ENCODE measurements at regions not wholly inside any gene's neighbourhood (a gene's known extent, or its start where the extent isn't known, plus 50 kb on each side); places are given as distances from the start of the nearest gene placed in this dataset.

DNA sequence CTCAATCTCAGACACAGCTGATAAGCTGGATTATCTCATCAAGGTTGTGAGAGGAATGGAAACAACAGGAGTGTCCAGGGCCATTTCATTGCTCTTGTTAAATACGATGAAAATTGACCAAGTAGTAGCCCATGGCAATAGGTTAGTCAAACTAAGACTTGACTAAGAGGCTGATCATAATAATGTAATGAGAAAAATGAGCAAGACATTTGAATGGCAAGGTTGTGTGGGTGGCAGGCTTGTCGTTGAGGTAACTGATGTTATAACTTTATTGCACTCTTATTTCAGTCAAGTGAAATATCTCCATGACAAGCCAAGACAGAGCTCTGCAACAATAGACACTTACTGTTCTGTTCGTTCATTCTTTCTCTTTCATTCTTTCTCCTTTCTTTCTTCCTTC lies 532.0 kb downstream of the GATA3 start:
- no peak overlapping the region for H3K27ac ChIP-seq
- no peak for ATAC-seq
- no peaks in the 10 kb centered on the region for H3K9me3 ChIP-seq
- no peak for DNase-seq
- intact Hi-C loops (cut with DNase I), result no loop called here
- no peaks in the 10 kb centered on the region for H3K27me3 ChIP-seq
- H3K36me3 ChIP-seq, result no peaks in the 10 kb centered on the region
- H3K4me1 ChIP-seq, result no peaks in the 10 kb centered on the region
- H3K4me3 ChIP-seq, result no peak overlapping the region
- TF ChIP-seq, protein P1, sequence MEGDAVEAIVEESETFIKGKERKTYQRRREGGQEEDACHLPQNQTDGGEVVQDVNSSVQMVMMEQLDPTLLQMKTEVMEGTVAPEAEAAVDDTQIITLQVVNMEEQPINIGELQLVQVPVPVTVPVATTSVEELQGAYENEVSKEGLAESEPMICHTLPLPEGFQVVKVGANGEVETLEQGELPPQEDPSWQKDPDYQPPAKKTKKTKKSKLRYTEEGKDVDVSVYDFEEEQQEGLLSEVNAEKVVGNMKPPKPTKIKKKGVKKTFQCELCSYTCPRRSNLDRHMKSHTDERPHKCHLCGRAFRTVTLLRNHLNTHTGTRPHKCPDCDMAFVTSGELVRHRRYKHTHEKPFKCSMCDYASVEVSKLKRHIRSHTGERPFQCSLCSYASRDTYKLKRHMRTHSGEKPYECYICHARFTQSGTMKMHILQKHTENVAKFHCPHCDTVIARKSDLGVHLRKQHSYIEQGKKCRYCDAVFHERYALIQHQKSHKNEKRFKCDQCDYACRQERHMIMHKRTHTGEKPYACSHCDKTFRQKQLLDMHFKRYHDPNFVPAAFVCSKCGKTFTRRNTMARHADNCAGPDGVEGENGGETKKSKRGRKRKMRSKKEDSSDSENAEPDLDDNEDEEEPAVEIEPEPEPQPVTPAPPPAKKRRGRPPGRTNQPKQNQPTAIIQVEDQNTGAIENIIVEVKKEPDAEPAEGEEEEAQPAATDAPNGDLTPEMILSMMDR (IDR thresholded peaks at IDR 0.05), result no peak

DNA sequence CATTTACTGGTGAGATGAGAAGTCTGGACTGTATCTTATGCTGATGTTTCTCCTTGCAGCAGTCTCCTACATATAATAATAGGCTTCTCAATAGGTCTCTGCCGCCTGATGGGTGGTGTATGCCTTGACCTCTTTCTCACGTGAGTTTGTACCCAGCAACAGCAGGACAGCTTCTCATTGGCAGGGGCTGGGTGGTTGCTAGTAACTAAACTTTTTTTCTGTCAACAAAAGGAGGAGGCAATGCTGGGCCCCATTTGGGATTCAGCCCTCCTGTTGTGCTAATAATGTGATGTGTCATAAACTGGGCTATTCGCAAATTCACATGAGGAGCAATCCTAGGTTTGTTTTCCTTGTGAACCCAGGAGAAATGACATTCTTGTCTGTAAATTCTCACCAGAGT lies 533.6 kb downstream of the GATA3 start:
- H3K27me3 ChIP-seq, result no peaks in the 10 kb centered on the region
- H3K9me3 ChIP-seq, result no peaks in the 10 kb centered on the region
- no peak overlapping the region for H3K27ac ChIP-seq
- H3K4me3 ChIP-seq, result no peak overlapping the region
- TF ChIP-seq, protein P1 (IDR thresholded peaks at IDR 0.05), result no peak
- DNase-seq, result no peak
- no peaks in the 10 kb centered on the region for H3K4me1 ChIP-seq
- intact Hi-C loops (cut with DNase I), result no loop called here
- no peak for ATAC-seq
- no peaks in the 10 kb centered on the region for H3K36me3 ChIP-seq

DNA sequence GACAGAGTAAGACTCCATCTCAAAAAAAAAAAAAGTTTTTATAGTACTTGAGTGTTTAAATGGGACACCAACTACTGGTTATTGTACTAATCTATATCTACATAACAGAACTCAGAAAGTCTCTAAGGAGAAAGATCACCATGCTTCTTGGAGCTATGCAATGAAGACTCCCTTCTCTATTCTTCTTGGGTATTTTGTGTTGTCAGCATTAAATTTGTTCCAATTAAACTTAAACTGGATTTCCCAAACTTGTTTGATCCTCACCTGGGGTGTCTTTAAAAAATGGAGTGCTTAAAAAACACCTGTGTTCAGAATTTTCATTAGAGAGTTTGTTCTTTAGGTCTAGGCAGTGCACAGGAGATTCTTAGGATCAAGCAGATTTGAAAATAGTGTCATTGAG lies 536.0 kb downstream of the GATA3 start:
- ATAC-seq (no peak), DNase-seq (no peak)
- Histone ChIP-seq H3K4me1 (no peaks in the 10 kb centered on the region), H3K27ac (no peak overlapping the region), H3K27me3 (no peaks in the 10 kb centered on the region), H3K9me3 (no peaks in the 10 kb centered on the region), H3K36me3 (no peaks in the 10 kb centered on the region), H3K4me3 (no peak overlapping the region)
- intact Hi-C loops (cut with DNase I), result no loop called here
- TF ChIP-seq, protein P1 (IDR thresholded peaks at IDR 0.05), result no peak

DNA sequence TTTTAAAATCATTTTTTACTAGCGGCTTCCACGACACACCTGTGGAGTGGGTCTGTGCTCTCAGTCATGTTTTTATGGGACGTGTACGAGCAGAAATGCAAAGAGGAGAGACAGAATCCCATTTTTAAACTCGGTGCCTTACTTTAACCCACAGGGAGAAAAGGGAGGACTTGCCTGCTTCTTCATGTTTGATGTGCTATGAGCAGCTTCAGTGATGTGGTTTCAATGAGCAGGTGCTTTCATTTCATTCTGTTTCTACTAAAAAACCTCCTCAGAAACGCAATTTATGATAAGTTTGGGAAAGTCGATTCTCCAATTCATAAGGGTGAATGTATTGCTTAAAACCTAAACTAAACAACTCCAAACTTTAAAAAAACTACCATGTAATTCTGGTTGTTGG lies 537.2 kb downstream of the GATA3 start:
- H3K36me3 ChIP-seq, result no peaks in the 10 kb centered on the region
- no peak overlapping the region for H3K27ac ChIP-seq
- no peak overlapping the region for H3K4me3 ChIP-seq
- ATAC-seq (no peak), DNase-seq (no peak)
- H3K27me3 ChIP-seq, result no peaks in the 10 kb centered on the region
- TF ChIP-seq, protein P1 (IDR thresholded peaks at IDR 0.05), result no peak
- no peaks in the 10 kb centered on the region for H3K4me1 ChIP-seq
- no peaks in the 10 kb centered on the region for H3K9me3 ChIP-seq
- intact Hi-C loops (cut with DNase I), result no loop called here

DNA sequence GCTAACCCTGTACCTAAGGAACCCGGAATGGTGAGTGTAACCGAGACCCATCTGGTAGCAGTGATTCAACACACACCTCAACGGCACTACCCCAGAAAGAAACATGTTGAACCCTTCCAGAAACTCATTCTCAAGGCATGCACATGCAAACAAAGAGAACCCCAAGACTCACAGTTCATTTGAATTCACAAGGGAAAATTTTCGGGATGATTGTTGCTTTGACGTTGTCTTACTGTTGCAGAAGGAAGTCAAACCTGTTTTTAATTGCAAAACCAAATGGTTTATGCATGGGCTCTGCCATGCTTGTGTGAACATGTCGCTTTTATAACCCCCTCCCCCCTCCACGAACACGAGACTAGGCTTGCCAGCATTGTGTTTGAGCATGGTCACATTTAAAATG lies 539.7 kb downstream of the GATA3 start:
- H3K9me3 ChIP-seq, result no peaks in the 10 kb centered on the region
- no peaks in the 10 kb centered on the region for H3K36me3 ChIP-seq
- ATAC-seq (no peak), DNase-seq (no peak)
- intact Hi-C loops (cut with DNase I), result no loop called here
- H3K4me1 ChIP-seq, result no peaks in the 10 kb centered on the region
- TF ChIP-seq, protein P1 (IDR thresholded peaks at IDR 0.05), result no peak
- no peak overlapping the region for H3K27ac ChIP-seq
- H3K27me3 ChIP-seq, result no peaks in the 10 kb centered on the region
- H3K4me3 ChIP-seq, result no peak overlapping the region

DNA sequence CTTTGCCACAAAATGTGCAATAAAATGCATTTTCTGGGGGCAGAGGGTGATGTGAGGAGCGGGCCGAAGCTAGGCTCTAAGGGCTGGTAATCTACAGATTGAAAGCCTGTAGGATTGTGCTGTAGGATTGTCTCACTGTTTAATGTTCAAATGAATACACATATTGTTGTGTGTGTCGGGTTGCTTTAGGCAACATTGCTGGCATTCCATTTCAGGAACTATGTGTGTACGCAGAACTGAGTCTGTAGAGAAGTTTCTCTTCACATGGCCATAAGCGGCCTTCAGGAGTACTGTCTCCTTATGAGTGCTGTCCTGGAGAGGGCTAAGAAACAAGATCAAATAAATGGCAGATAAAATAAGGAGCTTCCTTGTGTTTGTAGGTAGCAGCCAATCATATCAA lies 540.2 kb downstream of the GATA3 start:
- intact Hi-C loops (cut with DNase I), result no loop called here
- no peak for ATAC-seq
- H3K27ac ChIP-seq, result no peak overlapping the region
- DNase-seq, result no peak
- no peaks in the 10 kb centered on the region for H3K9me3 ChIP-seq
- H3K36me3 ChIP-seq, result no peaks in the 10 kb centered on the region
- no peak overlapping the region for H3K4me3 ChIP-seq
- TF ChIP-seq, protein P1 (IDR thresholded peaks at IDR 0.05), result no peak
- no peaks in the 10 kb centered on the region for H3K4me1 ChIP-seq
- no peaks in the 10 kb centered on the region for H3K27me3 ChIP-seq
